WTC11 (cell line): ENCODE measurements at regions not wholly inside any gene's neighbourhood (a gene's known extent, or its start where the extent isn't known, plus 50 kb on each side); places are given as distances from the start of the nearest gene placed in this dataset.

Source experiments
- ATAC-seq: fragments of 200-7000 bp; cut with Tn5 transposase; 2 replicates; pipeline ENCODE4 v1.10.0; 2021; ENCODE audit warnings: mild to moderate bottlenecking, moderate library complexity
- CTCF ChIA-PET: fragments of 300-600 bp; sonication (Branson Sonifier 250); formaldehyde crosslinking; loops from one replicate; lab custom pipeline; 2021; ENCODE audit warnings: antibody characterized with exemption; lab: Charles Lee
- POLR2A ChIA-PET: fragments of 350-600 bp; sonication (Branson Sonifier 250); formaldehyde crosslinking; loops from one replicate; lab custom pipeline; 2021; ENCODE audit warnings: antibody characterized with exemption; lab: Charles Lee
- DNase-seq: peaks from one replicate; pipeline ENCODE4 v3.0.0; 2021; ENCODE audit warnings: low spot score
- H3K27ac Mint-ChIP-seq: 2 replicates; pipeline ENCODE4 v1.8.0; 2021; ENCODE audit warnings: mixed read lengths
- H3K27me3 Mint-ChIP-seq: 2 replicates; pipeline ENCODE4 v1.8.0; 2021; ENCODE audit warnings: low read depth, mild to moderate bottlenecking, moderate library complexity, mixed read lengths
- H3K36me3 Mint-ChIP-seq: 2 replicates; pipeline ENCODE4 v1.8.0; 2021; ENCODE audit warnings: mixed read lengths
- H3K4me1 Mint-ChIP-seq: 2 replicates; pipeline ENCODE4 v1.8.0; 2022; ENCODE audit warnings: mixed read lengths
- H3K4me3 Mint-ChIP-seq: 2 replicates; pipeline ENCODE4 v1.8.0; 2021; ENCODE audit warnings: mild to moderate bottlenecking, moderate library complexity, mixed read lengths
- H3K9me3 Mint-ChIP-seq: 2 replicates; pipeline ENCODE4 v1.8.0; 2021; ENCODE audit warnings: mixed read lengths
- CREB1 ChIP-seq: sonication (generic); formaldehyde crosslinking; IDR thresholded peaks from 2 replicates; pipeline ENCODE4 v1.8.0; 2023; ENCODE audit warnings: mild to moderate bottlenecking, missing genetic modification reagents
- FOXJ3 ChIP-seq: sonication (generic); formaldehyde crosslinking; IDR thresholded peaks from 2 replicates; pipeline ENCODE4 v1.9.0; 2021; ENCODE audit warnings: missing genetic modification reagents, mild to moderate bottlenecking, borderline replicate concordance
- GABPB1 ChIP-seq: sonication (generic); formaldehyde crosslinking; IDR thresholded peaks from 2 replicates; pipeline ENCODE4 v1.8.1; 2023; ENCODE audit warnings: mild to moderate bottlenecking, missing genetic modification reagents
- JUN ChIP-seq: sonication (generic); formaldehyde crosslinking; IDR thresholded peaks from 2 replicates; pipeline ENCODE4 v1.8.0; 2023; ENCODE audit warnings: mild to moderate bottlenecking, missing genetic modification reagents
- KAT7 ChIP-seq: sonication (generic); formaldehyde crosslinking; IDR thresholded peaks from 2 replicates; pipeline ENCODE4 v1.8.1; 2023; ENCODE audit warnings: missing genetic modification reagents, mild to moderate bottlenecking, borderline replicate concordance
- MXD4 ChIP-seq: fragments of 250-450 bp; sonication (Bioruptor Pico); IDR thresholded peaks from 2 replicates; pipeline ENCODE4 v1.8.0; 2021; ENCODE audit warnings: mild to moderate bottlenecking, moderate library complexity, borderline replicate concordance
- NFYB ChIP-seq: sonication (generic); formaldehyde crosslinking; conservative IDR thresholded peaks from 2 replicates; pipeline ENCODE4 v1.8.0; 2022; ENCODE audit warnings: low read depth, missing genetic modification reagents
- ZBTB21 ChIP-seq: sonication (generic); formaldehyde crosslinking; IDR thresholded peaks from 2 replicates; pipeline ENCODE4 v1.8.1; 2023; ENCODE audit warnings: mild to moderate bottlenecking, missing genetic modification reagents, borderline replicate concordance
- ZNF263 ChIP-seq: sonication (generic); formaldehyde crosslinking; IDR thresholded peaks from 2 replicates; pipeline ENCODE4 v1.8.1; 2022; ENCODE audit warnings: low read depth, mild to moderate bottlenecking, moderate library complexity, missing genetic modification reagents
- ZNF423 ChIP-seq: fragments of 250-450 bp; sonication (Bioruptor Pico); IDR thresholded peaks from 2 replicates; pipeline ENCODE4 v2.1.2; 2022; ENCODE audit warnings: mild to moderate bottlenecking, moderate library complexity
- TF ChIP-seq, protein P1 (sequence below): sonication (generic); formaldehyde crosslinking; IDR thresholded peaks from 2 replicates; pipeline ENCODE4 v1.8.0; 2022; ENCODE audit warnings: mild to moderate bottlenecking, missing genetic modification reagents
- TF ChIP-seq, protein P2 (sequence below): sonication (generic); formaldehyde crosslinking; IDR thresholded peaks from 2 replicates; pipeline ENCODE4 v1.8.0; 2023; ENCODE audit warnings: missing genetic modification reagents
- TF ChIP-seq, protein P3 (sequence below): sonication (generic); formaldehyde crosslinking; IDR thresholded peaks from 2 replicates; pipeline ENCODE4 v1.8.1; 2022; ENCODE audit warnings: low read depth, mild to moderate bottlenecking, moderate library complexity, missing genetic modification reagents, borderline replicate concordance
- TF ChIP-seq, protein P4 (sequence below): sonication (generic); formaldehyde crosslinking; IDR thresholded peaks from 2 replicates; pipeline ENCODE4 v1.8.0; 2022; ENCODE audit warnings: mild to moderate bottlenecking, missing genetic modification reagents
- TF ChIP-seq, protein P5 (sequence below): fragments of 250-450 bp; sonication (Bioruptor Pico); IDR thresholded peaks from 2 replicates; pipeline ENCODE4 v1.8.0; 2021; ENCODE audit warnings: mild to moderate bottlenecking
- TF ChIP-seq, protein P6 (sequence below): sonication (generic); formaldehyde crosslinking; IDR thresholded peaks from 2 replicates; pipeline ENCODE4 v1.8.1; 2023; ENCODE audit warnings: mild to moderate bottlenecking, moderate library complexity, missing genetic modification reagents
- TF ChIP-seq, protein P7 (sequence below): sonication (generic); formaldehyde crosslinking; IDR thresholded peaks from 2 replicates; pipeline ENCODE4 v1.8.1; 2023; ENCODE audit warnings: mild to moderate bottlenecking, missing genetic modification reagents
- TF ChIP-seq, protein P8 (sequence below): fragments of 250-450 bp; sonication (Bioruptor Pico); conservative IDR thresholded peaks from 2 replicates; pipeline ENCODE4 v1.9.0; 2021; ENCODE audit warnings: mild to moderate bottlenecking
- TF ChIP-seq, protein P9 (sequence below): fragments of 250-450 bp; sonication (Bioruptor Pico); IDR thresholded peaks from 2 replicates; pipeline ENCODE4 v1.9.0; 2021; ENCODE audit warnings: mild to moderate bottlenecking, borderline replicate concordance

DNA sequence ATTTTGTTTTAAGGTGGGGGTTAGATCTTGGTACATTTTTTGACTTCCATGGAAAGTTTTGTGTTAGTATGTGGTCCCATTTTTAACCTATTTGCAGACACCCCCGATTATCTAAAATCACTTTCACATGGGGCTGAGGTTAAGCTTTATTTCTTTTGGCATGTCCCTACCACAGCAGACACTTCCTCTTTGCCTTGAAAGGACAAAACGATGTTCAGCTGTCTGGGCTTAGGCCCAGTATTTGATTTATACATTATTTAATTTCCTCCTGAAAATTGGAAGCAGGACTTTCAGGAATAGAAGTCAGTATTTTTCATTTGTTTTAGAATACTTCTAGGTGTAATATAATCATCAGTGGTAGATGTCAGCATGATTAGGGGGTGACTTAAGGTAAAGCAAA is 112.4 kb upstream of the SPRY1 start:
- ATAC-seq = no peak
- CTCF ChIA-PET = no interaction called here
- H3K9me3 Mint-ChIP-seq = peaks cover 8% of the 10 kb centered on the region
- H3K4me3 Mint-ChIP-seq = no peak overlapping the region
- H3K27me3 Mint-ChIP-seq = no peaks in the 10 kb centered on the region
- no peaks in the 10 kb centered on the region for H3K4me1 Mint-ChIP-seq
- TF ChIP-seq, protein P1, sequence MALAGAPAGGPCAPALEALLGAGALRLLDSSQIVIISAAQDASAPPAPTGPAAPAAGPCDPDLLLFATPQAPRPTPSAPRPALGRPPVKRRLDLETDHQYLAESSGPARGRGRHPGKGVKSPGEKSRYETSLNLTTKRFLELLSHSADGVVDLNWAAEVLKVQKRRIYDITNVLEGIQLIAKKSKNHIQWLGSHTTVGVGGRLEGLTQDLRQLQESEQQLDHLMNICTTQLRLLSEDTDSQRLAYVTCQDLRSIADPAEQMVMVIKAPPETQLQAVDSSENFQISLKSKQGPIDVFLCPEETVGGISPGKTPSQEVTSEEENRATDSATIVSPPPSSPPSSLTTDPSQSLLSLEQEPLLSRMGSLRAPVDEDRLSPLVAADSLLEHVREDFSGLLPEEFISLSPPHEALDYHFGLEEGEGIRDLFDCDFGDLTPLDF = no peak
- TF ChIP-seq ZNF423 (CRISPR knock-in tag) (no peak), ZNF263 (CRISPR knock-in tag) (no peak), FOXJ3 (CRISPR knock-in tag) (no peak), MXD4 (CRISPR knock-in tag) (no peak), ZBTB21 (CRISPR knock-in tag) (no peak)
- TF ChIP-seq, protein P2, sequence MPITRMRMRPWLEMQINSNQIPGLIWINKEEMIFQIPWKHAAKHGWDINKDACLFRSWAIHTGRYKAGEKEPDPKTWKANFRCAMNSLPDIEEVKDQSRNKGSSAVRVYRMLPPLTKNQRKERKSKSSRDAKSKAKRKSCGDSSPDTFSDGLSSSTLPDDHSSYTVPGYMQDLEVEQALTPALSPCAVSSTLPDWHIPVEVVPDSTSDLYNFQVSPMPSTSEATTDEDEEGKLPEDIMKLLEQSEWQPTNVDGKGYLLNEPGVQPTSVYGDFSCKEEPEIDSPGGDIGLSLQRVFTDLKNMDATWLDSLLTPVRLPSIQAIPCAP (CRISPR knock-in tag) = no peak
- TF ChIP-seq, protein P3, sequence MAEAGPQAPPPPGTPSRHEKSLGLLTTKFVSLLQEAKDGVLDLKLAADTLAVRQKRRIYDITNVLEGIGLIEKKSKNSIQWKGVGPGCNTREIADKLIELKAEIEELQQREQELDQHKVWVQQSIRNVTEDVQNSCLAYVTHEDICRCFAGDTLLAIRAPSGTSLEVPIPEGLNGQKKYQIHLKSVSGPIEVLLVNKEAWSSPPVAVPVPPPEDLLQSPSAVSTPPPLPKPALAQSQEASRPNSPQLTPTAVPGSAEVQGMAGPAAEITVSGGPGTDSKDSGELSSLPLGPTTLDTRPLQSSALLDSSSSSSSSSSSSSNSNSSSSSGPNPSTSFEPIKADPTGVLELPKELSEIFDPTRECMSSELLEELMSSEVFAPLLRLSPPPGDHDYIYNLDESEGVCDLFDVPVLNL (CRISPR knock-in tag) = no peak
- TF ChIP-seq, protein P4, sequence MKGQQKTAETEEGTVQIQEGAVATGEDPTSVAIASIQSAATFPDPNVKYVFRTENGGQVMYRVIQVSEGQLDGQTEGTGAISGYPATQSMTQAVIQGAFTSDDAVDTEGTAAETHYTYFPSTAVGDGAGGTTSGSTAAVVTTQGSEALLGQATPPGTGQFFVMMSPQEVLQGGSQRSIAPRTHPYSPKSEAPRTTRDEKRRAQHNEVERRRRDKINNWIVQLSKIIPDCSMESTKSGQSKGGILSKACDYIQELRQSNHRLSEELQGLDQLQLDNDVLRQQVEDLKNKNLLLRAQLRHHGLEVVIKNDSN (CRISPR knock-in tag) = no peak
- TF ChIP-seq, protein P5, sequence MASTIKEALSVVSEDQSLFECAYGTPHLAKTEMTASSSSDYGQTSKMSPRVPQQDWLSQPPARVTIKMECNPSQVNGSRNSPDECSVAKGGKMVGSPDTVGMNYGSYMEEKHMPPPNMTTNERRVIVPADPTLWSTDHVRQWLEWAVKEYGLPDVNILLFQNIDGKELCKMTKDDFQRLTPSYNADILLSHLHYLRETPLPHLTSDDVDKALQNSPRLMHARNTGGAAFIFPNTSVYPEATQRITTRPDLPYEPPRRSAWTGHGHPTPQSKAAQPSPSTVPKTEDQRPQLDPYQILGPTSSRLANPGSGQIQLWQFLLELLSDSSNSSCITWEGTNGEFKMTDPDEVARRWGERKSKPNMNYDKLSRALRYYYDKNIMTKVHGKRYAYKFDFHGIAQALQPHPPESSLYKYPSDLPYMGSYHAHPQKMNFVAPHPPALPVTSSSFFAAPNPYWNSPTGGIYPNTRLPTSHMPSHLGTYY = no peak
- TF ChIP-seq, protein P6, sequence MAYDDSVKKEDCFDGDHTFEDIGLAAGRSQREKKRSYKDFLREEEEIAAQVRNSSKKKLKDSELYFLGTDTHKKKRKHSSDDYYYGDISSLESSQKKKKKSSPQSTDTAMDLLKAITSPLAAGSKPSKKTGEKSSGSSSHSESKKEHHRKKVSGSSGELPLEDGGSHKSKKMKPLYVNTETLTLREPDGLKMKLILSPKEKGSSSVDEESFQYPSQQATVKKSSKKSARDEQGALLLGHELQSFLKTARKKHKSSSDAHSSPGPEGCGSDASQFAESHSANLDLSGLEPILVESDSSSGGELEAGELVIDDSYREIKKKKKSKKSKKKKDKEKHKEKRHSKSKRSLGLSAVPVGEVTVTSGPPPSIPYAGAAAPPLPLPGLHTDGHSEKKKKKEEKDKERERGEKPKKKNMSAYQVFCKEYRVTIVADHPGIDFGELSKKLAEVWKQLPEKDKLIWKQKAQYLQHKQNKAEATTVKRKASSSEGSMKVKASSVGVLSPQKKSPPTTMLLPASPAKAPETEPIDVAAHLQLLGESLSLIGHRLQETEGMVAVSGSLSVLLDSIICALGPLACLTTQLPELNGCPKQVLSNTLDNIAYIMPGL (CRISPR knock-in tag) = no peak
- TF ChIP-seq, protein P7, sequence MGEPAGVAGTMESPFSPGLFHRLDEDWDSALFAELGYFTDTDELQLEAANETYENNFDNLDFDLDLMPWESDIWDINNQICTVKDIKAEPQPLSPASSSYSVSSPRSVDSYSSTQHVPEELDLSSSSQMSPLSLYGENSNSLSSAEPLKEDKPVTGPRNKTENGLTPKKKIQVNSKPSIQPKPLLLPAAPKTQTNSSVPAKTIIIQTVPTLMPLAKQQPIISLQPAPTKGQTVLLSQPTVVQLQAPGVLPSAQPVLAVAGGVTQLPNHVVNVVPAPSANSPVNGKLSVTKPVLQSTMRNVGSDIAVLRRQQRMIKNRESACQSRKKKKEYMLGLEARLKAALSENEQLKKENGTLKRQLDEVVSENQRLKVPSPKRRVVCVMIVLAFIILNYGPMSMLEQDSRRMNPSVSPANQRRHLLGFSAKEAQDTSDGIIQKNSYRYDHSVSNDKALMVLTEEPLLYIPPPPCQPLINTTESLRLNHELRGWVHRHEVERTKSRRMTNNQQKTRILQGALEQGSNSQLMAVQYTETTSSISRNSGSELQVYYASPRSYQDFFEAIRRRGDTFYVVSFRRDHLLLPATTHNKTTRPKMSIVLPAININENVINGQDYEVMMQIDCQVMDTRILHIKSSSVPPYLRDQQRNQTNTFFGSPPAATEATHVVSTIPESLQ (CRISPR knock-in tag) = no peak
- POLR2A ChIA-PET = no interaction called here
- H3K27ac Mint-ChIP-seq = no peak overlapping the region
- DNase-seq = no peak
- H3K36me3 Mint-ChIP-seq = peaks cover 6% of the 10 kb centered on the region

DNA sequence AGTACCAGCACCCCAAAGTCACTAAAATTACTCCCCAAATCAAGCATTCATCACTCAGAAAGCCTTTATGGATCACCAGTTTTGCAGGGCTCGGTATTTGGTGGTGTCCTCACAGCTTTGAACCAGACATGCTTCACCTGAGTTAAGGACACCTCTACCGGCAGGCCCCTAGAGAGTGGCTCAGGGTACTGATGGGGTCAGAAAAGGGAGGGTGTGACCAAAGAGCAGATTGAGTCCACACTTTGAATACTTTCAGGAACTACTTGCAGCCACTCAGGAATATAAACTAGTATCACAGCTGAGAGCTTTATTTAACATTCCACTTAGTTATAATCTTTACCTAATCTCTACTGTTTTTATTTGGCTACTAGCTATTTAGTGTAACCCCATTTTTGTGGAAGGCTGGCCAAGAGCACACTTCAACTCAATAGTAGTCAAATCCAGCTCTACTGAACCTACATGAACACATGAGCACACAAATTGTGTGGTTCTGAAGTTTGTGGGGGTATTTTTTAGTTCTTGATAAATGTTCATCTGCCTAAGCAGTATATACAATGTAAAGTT is 109.6 kb upstream of the SPRY1 start:
- ChIA-PET POLR2A (no interaction called here), CTCF (no interaction called here)
- ATAC-seq (no peak), DNase-seq (no peak)
- Mint-ChIP-seq H3K27me3 (no peaks in the 10 kb centered on the region), H3K4me3 (no peak overlapping the region), H3K4me1 (no peaks in the 10 kb centered on the region), H3K9me3 (peaks cover 36% of the 10 kb centered on the region), H3K27ac (no peak overlapping the region), H3K36me3 (peaks cover 34% of the 10 kb centered on the region)
- no peak for TF ChIP-seq GABPB1 (CRISPR knock-in tag)
- TF ChIP-seq, protein P8, sequence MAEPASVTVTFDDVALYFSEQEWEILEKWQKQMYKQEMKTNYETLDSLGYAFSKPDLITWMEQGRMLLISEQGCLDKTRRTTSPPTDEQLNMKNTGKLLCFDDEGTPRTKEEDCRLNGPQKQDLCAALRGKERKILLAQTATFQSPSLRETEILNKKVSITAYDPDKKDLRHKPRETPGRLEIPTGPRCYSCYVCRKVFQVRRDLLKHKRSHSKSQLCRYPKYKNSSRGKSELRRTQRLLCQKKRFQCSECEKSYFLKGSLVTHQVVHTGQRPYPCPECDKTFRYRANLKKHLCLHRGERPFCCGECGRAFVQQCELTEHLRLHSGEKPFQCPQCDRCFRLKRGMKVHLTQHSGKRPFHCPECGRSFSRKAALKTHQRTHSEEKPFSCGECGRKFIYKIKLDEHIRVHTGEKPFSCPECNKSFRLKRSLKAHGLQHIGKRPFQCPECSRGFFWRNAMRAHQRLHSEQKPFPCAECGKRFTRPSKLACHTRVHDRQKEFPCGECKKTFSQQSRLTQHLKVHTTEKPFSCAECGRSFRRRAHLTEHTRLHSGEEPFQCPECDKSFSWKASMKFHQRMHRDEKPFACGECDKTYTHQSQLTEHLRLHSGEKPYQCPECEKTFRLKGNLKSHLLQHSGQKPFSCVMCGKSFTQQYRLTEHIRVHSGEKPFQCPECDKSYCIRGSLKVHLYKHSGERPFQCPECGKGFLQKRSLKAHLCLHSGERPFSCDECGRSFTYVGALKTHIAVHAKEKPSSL (CRISPR knock-in tag) = no peak
- no peak for TF ChIP-seq JUN (CRISPR knock-in tag)
- TF ChIP-seq NFYB = no peak
- TF ChIP-seq MXD4 (CRISPR knock-in tag) = no peak
- TF ChIP-seq, protein P9, sequence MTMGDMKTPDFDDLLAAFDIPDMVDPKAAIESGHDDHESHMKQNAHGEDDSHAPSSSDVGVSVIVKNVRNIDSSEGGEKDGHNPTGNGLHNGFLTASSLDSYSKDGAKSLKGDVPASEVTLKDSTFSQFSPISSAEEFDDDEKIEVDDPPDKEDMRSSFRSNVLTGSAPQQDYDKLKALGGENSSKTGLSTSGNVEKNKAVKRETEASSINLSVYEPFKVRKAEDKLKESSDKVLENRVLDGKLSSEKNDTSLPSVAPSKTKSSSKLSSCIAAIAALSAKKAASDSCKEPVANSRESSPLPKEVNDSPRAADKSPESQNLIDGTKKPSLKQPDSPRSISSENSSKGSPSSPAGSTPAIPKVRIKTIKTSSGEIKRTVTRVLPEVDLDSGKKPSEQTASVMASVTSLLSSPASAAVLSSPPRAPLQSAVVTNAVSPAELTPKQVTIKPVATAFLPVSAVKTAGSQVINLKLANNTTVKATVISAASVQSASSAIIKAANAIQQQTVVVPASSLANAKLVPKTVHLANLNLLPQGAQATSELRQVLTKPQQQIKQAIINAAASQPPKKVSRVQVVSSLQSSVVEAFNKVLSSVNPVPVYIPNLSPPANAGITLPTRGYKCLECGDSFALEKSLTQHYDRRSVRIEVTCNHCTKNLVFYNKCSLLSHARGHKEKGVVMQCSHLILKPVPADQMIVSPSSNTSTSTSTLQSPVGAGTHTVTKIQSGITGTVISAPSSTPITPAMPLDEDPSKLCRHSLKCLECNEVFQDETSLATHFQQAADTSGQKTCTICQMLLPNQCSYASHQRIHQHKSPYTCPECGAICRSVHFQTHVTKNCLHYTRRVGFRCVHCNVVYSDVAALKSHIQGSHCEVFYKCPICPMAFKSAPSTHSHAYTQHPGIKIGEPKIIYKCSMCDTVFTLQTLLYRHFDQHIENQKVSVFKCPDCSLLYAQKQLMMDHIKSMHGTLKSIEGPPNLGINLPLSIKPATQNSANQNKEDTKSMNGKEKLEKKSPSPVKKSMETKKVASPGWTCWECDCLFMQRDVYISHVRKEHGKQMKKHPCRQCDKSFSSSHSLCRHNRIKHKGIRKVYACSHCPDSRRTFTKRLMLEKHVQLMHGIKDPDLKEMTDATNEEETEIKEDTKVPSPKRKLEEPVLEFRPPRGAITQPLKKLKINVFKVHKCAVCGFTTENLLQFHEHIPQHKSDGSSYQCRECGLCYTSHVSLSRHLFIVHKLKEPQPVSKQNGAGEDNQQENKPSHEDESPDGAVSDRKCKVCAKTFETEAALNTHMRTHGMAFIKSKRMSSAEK (CRISPR knock-in tag) = no peak
- TF ChIP-seq KAT7 (CRISPR knock-in tag) = no peak
- TF ChIP-seq CREB1 = no peak
